ENCODE measurements at regions not wholly inside any gene's neighbourhood (a gene's known extent, or its start where the extent isn't known, plus 50 kb on each side); places are given as distances from the start of the nearest gene placed in this dataset.
A peak's percentile ranks its signal among the peaks of the same experiment; 100 is the strongest.
"Not testable (repeated sequence)": the region's sequence is repeated elsewhere in the genome, so short reads cannot be mapped to it uniquely, and the experiment has no call there.

DNA sequence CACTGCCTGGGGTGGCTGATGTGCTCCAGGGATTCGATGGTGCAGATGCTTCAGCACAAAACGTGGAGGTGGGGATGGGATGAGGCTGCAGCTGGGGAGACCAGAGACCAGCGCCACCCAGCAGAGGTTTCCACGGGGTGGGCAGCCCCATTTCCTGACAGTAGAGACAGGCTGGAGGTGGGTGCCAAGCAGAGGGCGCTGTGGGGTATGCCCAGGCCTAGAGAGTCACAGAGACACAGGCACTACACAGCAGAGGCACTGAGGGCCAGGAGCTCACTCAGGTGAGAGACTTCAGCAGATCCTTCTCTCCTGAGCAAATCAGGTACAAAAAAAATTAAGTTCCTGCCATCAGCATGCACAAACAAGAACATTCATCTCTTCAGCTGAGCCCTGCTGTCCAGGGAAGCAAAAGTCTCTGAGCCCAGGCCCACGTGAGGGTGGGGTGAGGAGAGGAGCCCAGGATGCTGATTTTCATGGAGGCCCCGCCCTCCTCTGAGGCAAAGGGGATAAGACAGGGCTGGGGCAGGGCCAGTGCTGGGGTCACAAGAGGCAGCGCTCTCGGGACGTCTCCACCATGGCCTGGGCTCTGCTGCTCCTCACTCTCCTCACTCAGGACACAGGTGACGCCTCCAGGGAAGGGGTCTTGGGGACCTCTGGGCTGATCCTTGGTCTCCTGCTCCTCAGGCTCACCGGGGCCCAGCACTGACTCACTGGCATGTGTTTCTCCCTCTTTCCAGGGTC is 53.1 kb downstream of the GGTLC2 start:
- peaks cover 61% of the 10 kb centered on the region for H3K27me3 Mint-ChIP-seq (ENCODE audit: low read depth)

DNA sequence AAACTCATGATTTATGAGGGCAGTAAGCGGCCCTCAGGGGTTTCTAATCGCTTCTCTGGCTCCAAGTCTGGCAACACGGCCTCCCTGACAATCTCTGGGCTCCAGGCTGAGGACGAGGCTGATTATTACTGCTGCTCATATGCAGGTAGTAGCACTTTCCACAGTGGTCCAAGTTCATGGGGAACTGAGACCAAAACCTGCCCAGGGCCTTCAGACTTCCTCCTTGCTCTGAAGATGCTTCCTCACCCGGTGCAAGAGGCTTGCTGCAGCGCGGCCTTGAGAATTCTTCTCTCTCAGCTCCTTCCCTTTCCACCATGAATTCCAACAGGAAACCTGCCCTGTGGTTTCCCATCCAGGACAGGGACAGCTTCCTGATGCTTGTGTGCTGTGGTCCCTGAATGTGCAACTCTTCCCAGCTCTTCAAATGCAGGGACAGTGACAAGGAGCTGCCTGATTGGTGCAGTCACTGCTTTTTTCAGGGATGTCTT is 53.9 kb downstream of the GGTLC2 start:
- H3K27ac Mint-ChIP-seq (ENCODE audit: unreplicated experiment) = no peak overlapping the region
- H3K4me1 Mint-ChIP-seq = no peaks in the 10 kb centered on the region
- no peak overlapping the region for H3K4me3 Mint-ChIP-seq
- no peaks in the 10 kb centered on the region for H3K36me3 Mint-ChIP-seq (ENCODE audit: low read depth)
- H3K9me3 Mint-ChIP-seq = no peaks in the 10 kb centered on the region
- peaks cover 56% of the 10 kb centered on the region for H3K27me3 Mint-ChIP-seq (ENCODE audit: low read depth)
- TF ChIP-seq, protein P1, sequence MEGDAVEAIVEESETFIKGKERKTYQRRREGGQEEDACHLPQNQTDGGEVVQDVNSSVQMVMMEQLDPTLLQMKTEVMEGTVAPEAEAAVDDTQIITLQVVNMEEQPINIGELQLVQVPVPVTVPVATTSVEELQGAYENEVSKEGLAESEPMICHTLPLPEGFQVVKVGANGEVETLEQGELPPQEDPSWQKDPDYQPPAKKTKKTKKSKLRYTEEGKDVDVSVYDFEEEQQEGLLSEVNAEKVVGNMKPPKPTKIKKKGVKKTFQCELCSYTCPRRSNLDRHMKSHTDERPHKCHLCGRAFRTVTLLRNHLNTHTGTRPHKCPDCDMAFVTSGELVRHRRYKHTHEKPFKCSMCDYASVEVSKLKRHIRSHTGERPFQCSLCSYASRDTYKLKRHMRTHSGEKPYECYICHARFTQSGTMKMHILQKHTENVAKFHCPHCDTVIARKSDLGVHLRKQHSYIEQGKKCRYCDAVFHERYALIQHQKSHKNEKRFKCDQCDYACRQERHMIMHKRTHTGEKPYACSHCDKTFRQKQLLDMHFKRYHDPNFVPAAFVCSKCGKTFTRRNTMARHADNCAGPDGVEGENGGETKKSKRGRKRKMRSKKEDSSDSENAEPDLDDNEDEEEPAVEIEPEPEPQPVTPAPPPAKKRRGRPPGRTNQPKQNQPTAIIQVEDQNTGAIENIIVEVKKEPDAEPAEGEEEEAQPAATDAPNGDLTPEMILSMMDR (conservative IDR thresholded peaks at IDR 0.05) = no peak
- no peak for DNase-seq (ENCODE audit: low read depth, low spot score)

More for the DNA sequence above, 53.1 kb downstream of the GGTLC2 start:
- TF ChIP-seq, protein P1 (conservative IDR thresholded peaks at IDR 0.05) = no peak
- Mint-ChIP-seq H3K36me3 (ENCODE audit: low read depth) (no peaks in the 10 kb centered on the region), H3K9me3 (no peaks in the 10 kb centered on the region), H3K4me3 (no peak overlapping the region), H3K27ac (ENCODE audit: unreplicated experiment) (no peak overlapping the region), H3K4me1 (no peaks in the 10 kb centered on the region)
- no peak for DNase-seq (ENCODE audit: low read depth, low spot score)

DNA sequence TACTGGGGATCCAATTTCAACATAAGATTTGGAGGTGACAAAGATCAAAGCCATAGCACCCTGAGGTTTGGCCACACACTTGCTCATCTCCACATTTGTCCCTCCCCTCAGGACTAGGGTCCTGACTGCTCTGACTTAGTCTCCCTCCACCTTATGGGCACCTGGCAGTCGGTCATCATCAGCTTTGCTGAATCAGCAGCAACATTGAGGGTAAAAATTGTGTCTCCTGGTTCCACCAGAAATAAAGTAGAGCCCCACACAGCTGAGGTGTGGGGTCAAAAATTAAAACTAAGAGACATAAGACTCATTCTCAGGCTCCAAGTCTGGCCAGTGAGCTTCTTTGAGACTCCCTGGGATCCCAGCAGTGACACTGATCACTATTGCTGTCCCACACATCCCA is 56.2 kb downstream of the GGTLC2 start:
- H3K9me3 Mint-ChIP-seq = no peaks in the 10 kb centered on the region
- TF ChIP-seq, protein P1 (conservative IDR thresholded peaks at IDR 0.05) = no peak
- H3K36me3 Mint-ChIP-seq (ENCODE audit: low read depth) = no peaks in the 10 kb centered on the region
- no peak overlapping the region for H3K4me3 Mint-ChIP-seq
- no peak for DNase-seq (ENCODE audit: low read depth, low spot score)
- H3K27ac Mint-ChIP-seq (ENCODE audit: unreplicated experiment) = no peak overlapping the region
- peaks cover 62% of the 10 kb centered on the region for H3K27me3 Mint-ChIP-seq (ENCODE audit: low read depth)
- no peaks in the 10 kb centered on the region for H3K4me1 Mint-ChIP-seq

DNA sequence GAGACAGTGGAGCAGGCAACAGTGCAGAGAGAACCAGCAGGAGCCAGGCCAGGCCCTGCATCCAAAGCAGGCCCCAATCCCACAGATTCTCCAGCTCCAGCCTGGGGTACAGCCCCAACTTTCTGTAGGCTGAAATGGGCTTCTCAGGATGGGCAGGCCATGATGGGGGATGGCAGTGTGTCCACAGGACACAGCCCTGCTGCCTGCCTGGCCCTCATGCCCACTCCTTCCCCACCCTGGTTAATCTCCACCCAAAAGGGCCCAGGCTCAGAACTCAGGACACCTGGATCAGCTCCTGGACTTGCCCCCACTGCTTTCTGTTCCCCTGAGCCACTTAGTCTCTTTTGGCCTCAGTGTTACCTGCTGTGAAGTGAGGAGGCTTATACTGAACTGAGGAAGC is 57.1 kb downstream of the GGTLC2 start:
- H3K4me3 Mint-ChIP-seq; H3K27ac Mint-ChIP-seq (ENCODE audit: unreplicated experiment); H3K9me3 Mint-ChIP-seq; H3K36me3 Mint-ChIP-seq (ENCODE audit: low read depth); H3K4me1 Mint-ChIP-seq; DNase-seq (ENCODE audit: low read depth, low spot score): not testable (repeated sequence)
- H3K27me3 Mint-ChIP-seq (ENCODE audit: low read depth) = peaks cover 62% of the 10 kb centered on the region

DNA sequence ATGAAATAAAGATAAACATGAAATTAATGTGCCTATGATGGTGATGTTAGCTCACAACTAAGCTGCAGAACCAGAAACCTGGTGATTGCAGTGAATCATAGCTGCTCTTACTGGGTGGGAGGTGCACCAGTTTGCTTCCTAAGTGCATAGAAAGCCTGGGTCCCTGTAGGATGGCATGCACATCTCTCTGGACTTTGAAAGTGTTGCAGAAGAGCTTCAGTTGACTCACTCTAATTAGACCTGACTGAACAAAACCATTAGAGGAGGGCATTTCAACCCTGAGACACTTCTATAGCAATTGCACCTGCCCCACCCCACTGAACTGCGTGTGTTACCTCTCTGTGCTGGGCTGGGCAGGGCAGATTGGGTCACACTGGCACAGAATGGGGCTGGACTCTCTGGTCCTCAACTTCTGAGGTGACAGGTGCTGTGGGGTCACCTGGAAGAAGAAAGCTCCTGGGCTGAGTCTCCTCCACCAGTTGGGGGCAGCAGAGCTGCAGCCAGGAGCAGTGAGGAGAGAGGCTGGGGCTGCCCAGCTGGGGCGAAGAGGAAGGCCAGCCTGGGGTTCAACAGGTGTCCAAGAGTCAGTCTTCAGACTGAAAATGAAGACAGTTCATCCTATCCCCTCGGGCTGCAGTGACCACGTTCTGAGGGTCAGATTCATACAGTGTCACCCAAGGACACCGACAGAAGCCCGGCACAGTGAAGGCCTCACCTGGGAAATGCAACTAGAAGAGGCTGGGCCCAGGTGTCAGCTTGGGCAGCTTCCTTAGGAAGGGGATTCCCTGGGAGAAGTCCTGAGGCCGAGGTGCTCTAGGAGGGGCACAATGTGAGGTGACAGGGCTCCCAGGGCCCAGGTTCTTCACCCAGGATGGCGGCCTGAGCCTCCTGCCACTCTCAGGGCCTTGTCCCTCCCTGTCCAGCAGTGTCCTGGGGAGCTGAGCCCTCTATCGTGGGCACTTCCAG is 58.1 kb downstream of the GGTLC2 start:
- no peaks in the 10 kb centered on the region for H3K9me3 Mint-ChIP-seq
- peaks cover 66% of the 10 kb centered on the region for H3K27me3 Mint-ChIP-seq (ENCODE audit: low read depth)
- H3K4me3 Mint-ChIP-seq = no peak overlapping the region
- TF ChIP-seq, protein P1 (conservative IDR thresholded peaks at IDR 0.05) = peak; percentile 30
- no peak for DNase-seq (ENCODE audit: low read depth, low spot score)
- H3K4me1 Mint-ChIP-seq = no peaks in the 10 kb centered on the region
- no peaks in the 10 kb centered on the region for H3K36me3 Mint-ChIP-seq (ENCODE audit: low read depth)
- no peak overlapping the region for H3K27ac Mint-ChIP-seq (ENCODE audit: unreplicated experiment)

Measured in neural crest cell (in vitro differentiated cells).